GM18868 (cell line): ENCODE measurements at regions not wholly inside any gene's neighbourhood (a gene's known extent, or its start where the extent isn't known, plus 50 kb on each side); places are given as distances from the start of the nearest gene placed in this dataset.
"Not testable (repeated sequence)": the region's sequence is repeated elsewhere in the genome, so short reads cannot be mapped to it uniquely, and the experiment has no call there.

Experiments
- ATAC-seq: cut with Tn5 transposase; IDR thresholded peaks from one replicate; pipeline ENCODE4 v1.9.1; 2021; ENCODE audit warnings: mild to moderate bottlenecking, moderate library complexity; ENCODE audit not compliant: unreplicated experiment

- ATAC-seq = no peak
These were observed 285.8 kb upstream of the FAM174A start for GRCh38 chr5:100249211-100249883.

DNA sequence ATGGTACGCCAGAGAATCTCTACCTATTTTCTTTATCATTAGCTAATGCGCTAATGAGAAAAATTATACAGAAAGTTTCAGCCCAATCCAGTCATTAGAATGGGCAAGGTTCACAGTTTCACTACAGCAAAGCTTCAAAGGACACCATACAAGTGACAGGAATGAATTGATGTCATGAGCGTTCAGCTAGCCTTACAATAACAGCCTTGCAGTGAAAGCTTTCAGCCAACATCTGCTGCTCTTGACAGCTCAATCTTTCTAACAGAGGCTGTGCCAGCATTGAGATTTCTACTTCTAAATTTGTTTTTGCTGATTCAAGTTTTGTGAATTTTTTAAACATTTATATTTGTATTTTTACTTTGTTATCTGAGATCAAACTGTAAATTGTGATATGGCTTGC lies 302.4 kb upstream of the FAM174A start:
- no peak for ATAC-seq

- no peak for ATAC-seq
These were observed 346.4 kb upstream of the FAM174A start for GRCh38 chr5:100188778-100189177.

DNA sequence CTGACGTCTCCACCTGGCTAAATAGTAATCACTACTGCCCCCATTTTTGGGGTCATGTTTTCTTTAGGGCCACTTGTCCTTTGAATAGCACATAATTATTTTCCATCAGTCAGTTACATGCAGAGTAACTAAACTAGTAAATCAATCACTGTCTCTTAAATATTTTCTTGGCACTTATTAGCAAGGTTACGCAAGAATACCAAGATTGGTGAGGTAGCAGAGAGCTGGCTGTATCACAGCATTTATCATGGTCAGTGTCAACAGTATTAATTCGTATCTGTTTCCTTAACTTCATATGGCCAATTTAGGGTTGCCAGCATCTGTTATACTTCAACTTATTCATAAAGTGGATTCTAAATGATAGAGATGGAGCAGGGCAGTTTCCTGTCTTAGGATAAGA lies 346.8 kb upstream of the FAM174A start:
- no peak for ATAC-seq

DNA sequence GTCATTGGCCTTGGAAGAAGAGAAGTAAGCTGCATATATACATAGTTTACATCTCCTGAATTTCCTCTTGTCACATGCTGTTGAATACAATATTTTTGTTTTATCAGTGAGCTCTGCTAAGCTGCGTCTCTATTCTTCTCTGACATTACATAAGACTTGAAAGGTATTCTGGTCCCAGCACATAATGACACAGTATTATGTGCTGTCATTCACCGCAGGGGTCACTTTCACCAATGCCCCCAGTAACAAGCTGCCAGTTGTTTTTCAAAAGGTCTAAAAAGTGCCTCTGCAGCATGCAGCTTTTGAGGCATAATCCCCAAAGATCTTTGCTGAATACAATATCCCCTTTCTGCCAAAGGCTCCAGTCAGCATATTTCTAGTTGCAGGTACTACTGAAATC lies 349.0 kb upstream of the FAM174A start:
- ATAC-seq = no peak

DNA sequence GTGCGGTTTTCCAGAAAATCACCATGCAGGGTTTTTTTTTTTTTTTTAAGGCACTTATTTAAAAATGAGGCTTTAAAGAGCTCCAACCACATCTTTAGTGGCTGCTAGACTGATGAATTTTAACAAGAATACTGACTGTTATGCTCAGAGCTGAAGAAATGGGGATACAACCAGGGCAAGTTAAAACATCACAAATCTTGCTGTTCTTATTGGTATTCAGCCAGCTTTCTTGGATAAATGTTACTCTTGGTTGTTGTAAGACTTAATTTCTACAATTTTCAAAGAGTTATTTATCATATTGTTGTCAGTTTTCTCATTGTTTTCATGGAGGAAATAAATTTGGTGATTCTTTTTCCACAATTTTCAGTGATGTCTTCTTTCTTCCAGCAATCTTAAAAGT lies 352.8 kb upstream of the FAM174A start:
- no peak for ATAC-seq

GRCh38 chr5:100175346-100175745 lies 359.8 kb upstream of the FAM174A start:
- ATAC-seq = no peak

GRCh38 chr5:100165309-100165708 lies 369.9 kb upstream of the FAM174A start:
- peak; percentile 100 for ATAC-seq

DNA sequence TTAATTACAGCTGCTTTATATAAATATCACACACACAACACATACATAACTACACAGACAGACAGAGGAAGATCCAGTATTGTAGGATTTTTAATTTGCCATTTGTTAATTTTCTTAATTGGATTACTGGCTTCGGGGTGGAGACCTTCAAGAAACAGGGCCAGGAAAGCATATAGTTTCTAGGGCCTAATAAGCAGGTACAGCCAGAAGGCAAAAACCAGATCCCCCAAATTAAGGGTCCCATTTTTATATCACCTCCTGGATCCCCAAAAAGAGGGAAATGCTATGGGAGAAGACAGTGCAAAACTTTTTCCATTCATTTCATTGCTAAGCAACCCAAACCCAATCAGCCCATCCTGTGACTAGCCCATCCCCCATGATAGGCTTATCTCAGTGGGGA lies 373.3 kb upstream of the FAM174A start:
- ATAC-seq = no peak

- ATAC-seq = no peak
These were observed 378.1 kb upstream of the FAM174A start for GRCh38 chr5:100157066-100157465.

DNA sequence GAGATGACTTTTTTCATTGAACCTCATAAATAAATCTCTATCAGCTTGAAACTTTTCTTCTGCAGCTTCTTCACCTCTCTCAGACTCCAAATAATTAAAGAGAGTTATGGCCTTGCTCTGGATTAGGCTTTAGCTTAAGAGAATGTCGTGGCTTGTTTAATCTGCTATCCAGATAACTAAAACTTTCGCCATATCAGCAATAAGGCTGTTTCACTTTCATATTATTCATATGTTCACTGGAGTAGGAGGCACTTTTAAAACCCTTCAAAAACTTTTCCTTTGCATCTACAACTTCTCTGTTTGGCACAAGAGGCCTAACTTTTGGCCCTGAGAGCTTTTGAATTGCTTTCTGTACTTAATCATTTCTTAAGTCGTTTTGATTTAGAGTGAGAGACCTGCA lies 386.9 kb upstream of the FAM174A start:
- no peak for ATAC-seq

DNA sequence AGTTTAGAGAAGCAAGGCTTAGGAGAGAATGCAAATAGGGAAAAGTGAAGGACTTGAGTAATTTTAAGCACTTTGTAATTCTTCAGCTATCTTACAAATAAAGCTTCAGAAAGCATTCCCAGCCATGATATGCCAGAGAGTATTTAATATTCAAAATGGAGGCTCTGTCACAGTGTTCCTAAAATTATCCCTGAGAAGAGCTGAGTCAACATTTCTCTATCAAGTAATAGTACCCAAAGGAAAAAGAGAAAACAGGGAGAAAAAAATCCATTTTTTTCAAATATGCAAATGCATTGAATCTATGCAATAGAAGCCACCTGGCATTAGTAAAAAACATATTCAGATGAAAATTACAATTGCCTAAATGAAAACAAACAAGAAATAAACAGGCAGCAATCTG lies 392.6 kb upstream of the FAM174A start:
- ATAC-seq = no peak

DNA sequence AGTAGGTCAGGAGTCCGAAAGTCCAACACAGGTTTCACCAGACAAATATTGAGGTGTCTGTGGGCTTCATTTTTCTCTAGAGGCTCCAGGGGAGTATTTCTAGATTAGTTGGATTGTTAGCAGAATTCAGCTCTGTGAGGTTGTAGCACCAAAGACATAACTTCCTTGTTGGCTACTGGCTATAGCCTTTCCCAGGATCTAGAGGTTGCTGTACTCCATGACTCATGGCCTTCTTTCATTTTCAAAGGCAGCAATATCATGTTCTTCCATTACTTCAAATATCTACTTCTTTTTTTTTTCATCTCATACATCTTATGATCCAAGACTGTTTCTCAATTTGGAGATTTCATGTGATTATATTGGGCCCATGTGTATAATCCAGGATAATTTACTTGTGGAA lies 404.0 kb upstream of the FAM174A start:
- ATAC-seq = no peak

DNA sequence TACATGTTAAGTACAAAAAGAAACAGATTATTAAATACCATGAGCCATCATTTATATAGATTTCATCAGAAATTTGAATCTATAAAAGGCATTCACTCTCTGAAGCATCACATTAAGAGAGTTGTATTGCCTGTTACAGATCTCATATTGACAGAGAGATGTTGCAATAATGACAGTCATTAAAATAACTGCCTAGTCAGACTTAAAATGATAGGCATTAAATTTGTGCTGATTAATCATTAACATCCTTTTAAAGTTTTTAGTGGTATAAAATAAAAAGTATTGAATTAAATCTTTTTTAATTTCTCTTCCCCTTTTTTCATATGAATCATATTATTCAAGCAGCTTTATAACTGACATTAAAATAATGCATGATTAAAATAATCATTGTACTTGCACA lies 404.9 kb upstream of the FAM174A start:
- ATAC-seq = no peak

DNA sequence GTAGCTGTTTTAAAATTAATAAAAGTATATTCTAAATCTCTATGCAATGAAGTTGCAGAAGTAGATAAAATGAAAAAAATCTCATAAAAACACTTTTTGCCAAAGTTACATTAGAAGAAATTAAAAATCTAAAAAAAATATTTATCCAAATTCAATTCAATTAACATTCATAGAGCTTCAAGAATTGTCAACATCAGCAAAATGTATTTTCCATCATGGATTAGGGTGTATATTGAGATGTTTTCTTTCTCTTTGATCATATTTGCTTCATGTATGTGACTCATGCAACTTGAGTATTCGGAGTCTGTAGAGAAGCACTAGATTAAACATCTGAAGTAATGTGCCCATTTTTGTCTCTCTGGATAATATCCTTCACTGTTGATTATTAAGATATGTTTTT lies 415.3 kb upstream of the FAM174A start:
- no peak for ATAC-seq

DNA sequence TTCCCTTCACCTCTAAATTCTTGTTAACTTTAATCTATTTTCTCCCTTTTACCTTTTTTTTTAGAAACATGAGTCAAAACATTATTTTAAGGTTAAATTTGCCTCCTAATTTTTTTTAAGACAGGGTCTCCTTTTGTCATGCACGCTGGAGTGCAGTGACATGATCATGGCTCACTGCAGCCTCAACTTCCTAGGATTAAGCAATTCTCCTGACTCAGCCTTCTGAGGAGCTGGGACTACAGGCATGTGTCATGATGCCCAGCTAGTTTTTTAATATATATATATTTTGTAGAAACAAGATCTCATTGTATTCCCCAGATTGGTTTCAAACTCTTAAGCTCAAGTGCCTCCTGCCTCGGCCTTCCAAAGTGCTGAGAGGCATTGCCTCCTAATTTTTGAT lies 424.7 kb upstream of the FAM174A start:
- no peak for ATAC-seq

- no peak for ATAC-seq
These were observed 426.3 kb upstream of the FAM174A start for GRCh38 chr5:100108883-100109282.

GRCh38 chr5:100103592-100104119 lies 431.5 kb upstream of the FAM174A start:
- ATAC-seq = not testable (repeated sequence)

GRCh38 chr5:100101466-100101865 lies 433.7 kb upstream of the FAM174A start:
- not testable (repeated sequence) for ATAC-seq

- not testable (repeated sequence) for ATAC-seq
These were observed 438.8 kb upstream of the FAM174A start for GRCh38 chr5:100096328-100096727.

DNA sequence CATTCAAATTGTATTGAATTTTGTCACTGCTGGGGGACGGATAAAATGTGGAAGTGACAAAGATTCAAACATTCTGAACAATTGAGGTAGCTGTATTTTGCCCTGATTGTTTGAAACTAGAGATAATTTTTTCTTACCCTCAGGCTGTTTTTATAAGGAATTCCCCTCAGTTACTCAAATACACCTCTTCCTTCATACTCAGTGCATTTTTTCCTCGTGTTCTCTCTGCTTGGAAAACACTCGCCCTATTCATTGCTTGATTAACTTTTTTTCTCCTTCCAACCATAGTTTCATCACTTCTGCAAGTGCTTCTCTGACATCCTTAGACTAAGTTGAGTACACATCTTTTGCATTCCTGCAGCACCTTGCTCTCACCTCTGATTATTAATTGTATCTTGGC lies 454.5 kb upstream of the FAM174A start:
- ATAC-seq = not testable (repeated sequence)

DNA sequence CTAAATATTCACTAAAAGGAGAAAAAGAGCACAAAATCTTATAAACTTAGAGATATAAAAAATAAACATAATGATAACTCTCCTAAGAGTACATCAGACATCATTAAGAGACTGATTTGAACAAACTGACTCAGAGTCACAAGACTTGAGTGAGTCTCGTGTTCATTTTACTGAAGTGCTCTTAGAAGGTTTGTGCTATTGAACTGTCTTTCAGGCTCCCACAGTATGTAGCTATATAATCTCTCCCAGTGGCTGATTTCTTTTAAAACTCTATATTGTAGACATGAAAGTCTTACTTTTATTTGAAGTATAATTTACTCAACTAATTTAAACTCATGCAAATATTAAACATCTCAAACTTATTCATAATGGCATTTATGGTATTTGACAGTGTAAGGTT lies 456.0 kb upstream of the FAM174A start:
- not testable (repeated sequence) for ATAC-seq

DNA sequence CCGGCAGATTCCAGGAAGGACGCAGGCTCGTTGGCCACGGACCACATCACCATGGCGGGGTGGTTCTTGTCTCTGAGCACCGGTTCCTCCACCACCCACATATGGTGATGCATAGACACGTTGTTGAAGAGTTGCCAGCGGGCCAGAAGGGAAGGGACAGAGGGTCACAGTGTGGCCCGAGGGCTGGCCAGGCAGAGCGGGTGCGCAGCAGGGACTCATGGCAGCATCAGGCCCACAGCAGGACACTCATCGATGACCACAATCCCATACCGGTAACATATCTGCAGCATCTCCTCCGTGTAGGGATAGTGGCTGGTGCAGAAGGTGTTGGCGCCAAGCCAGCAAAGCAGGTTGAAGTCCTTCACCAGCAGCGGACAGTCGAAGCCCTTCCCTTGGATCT lies 469.2 kb upstream of the FAM174A start:
- ATAC-seq = not testable (repeated sequence)
